ENCODE measurements at regions not wholly inside any gene's neighbourhood (a gene's known extent, or its start where the extent isn't known, plus 50 kb on each side); places are given as distances from the start of the nearest gene placed in this dataset.

DNA sequence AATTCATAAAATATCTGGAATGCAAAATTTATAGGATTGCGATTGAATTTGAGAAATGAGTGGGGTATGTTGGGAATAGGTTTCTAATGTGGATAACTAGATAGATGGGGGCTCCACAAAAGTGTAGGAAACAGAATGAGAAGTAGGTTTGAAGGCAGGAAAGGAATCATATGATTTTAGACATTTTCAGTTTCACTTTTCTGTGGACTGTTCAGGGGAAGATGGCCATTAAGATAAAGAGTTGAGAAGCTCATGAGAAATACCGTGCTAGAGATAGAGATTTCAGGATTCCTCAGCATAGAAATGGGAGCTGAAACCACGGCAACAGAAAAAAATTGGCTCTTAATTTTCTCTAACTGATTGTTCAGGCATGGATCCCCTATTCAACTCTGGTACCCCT is 163.4 kb upstream of the CD180 start:
- Histone ChIP-seq H3K27ac (ENCODE audit: low read length) (no peak overlapping the region), H3K9me3 (ENCODE audit: control insufficient read depth, low read depth, low read length) (no peaks in the 10 kb centered on the region), H3K27me3 (ENCODE audit: control insufficient read depth, insufficient read depth, low read length) (no peaks in the 10 kb centered on the region), H3K4me1 (ENCODE audit: control insufficient read depth, insufficient read depth, low read length) (no peaks in the 10 kb centered on the region), H3K36me3 (ENCODE audit: control insufficient read depth, insufficient read depth, low read length) (no peaks in the 10 kb centered on the region), H3K4me3 (ENCODE audit: low read length) (no peak overlapping the region)
- 100% methylated on average over 1 of the region's 3 CpGs for WGBS (ENCODE audit: insufficient coverage, low lambda C conversion rate)
- DNase-seq = peak in 1 of 2 donors; percentile 43

GRCh38 chr5:67358186-67358585 is 161.6 kb upstream of the CD180 start:
- Histone ChIP-seq H3K9me3 (ENCODE audit: control insufficient read depth, low read depth, low read length) (no peaks in the 10 kb centered on the region), H3K36me3 (ENCODE audit: control insufficient read depth, insufficient read depth, low read length) (no peaks in the 10 kb centered on the region), H3K27me3 (ENCODE audit: control insufficient read depth, insufficient read depth, low read length) (no peaks in the 10 kb centered on the region), H3K27ac (ENCODE audit: low read length) (no peak overlapping the region), H3K4me1 (ENCODE audit: control insufficient read depth, insufficient read depth, low read length) (no peaks in the 10 kb centered on the region), H3K4me3 (ENCODE audit: low read length) (no peak overlapping the region)
- no peak for DNase-seq

GRCh38 chr5:67355120-67355713 is 158.6 kb upstream of the CD180 start:
- no peaks in the 10 kb centered on the region for H3K36me3 ChIP-seq (ENCODE audit: control insufficient read depth, insufficient read depth, low read length)
- no peak overlapping the region for H3K27ac ChIP-seq (ENCODE audit: low read length)
- H3K9me3 ChIP-seq (ENCODE audit: control insufficient read depth, low read depth, low read length) = no peaks in the 10 kb centered on the region
- WGBS (ENCODE audit: insufficient coverage, low lambda C conversion rate) = 80% methylated on average over 5 of the region's 6 CpGs
- H3K4me3 ChIP-seq (ENCODE audit: low read length) = no peak overlapping the region
- no peak for DNase-seq
- no peaks in the 10 kb centered on the region for H3K27me3 ChIP-seq (ENCODE audit: control insufficient read depth, insufficient read depth, low read length)
- no peaks in the 10 kb centered on the region for H3K4me1 ChIP-seq (ENCODE audit: control insufficient read depth, insufficient read depth, low read length)

DNA sequence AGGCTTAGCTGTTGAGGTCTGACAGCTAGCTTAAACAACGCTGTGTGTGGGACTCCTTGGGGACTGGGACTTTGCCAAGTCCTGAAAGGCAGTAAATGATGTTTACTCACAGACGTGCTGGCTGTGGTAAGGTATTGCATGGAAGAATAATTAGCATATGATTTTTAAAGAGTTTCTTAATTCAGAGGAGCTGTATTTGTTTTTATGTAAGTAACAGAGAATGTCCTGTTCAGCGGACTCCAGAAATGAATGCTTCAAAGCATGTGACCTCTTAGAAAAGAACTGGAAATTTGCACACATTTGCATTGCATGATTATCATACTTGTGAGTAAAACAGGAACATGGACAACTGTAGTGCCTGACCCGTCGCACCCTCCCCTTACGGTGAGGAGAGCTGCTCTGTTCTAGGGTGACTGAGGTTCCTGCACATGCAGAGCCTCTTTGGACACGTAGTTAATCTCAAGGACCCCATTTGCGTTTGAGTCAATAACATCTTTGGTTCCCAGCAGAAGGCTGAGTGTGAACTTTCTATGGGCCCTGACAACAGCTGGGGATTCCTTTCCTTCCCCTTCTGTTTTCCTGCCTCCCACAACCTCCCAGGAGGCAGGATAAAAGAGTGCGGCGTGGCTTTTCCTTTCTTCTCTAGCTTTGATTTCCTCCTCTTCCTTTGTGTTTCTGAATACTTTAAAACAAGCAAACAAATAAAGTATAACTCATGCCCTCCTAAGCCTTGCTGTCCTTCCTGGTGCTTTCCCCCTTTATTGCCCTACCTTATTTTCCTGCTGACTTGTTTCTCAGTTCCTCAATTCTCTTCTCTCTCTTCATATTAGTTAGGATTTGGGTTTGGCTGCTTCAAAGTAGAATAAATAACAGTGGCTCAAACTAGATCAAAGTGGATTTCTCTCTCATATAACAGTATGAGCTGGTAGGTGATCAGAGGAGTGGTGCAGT is 157.2 kb upstream of the CD180 start:
- H3K36me3 ChIP-seq (ENCODE audit: control insufficient read depth, insufficient read depth, low read length) = no peaks in the 10 kb centered on the region
- H3K4me3 ChIP-seq (ENCODE audit: low read length) = no peak overlapping the region
- H3K27ac ChIP-seq (ENCODE audit: low read length) = peak overlapping the region; percentile 6
- peak in 1 of 2 donors; percentile 15 for DNase-seq
- no peaks in the 10 kb centered on the region for H3K4me1 ChIP-seq (ENCODE audit: control insufficient read depth, insufficient read depth, low read length)
- H3K27me3 ChIP-seq (ENCODE audit: control insufficient read depth, insufficient read depth, low read length) = no peaks in the 10 kb centered on the region
- H3K9me3 ChIP-seq (ENCODE audit: control insufficient read depth, low read depth, low read length) = no peaks in the 10 kb centered on the region
- 60% methylated on average over 3 of the region's 10 CpGs for WGBS (ENCODE audit: insufficient coverage, low lambda C conversion rate)

DNA sequence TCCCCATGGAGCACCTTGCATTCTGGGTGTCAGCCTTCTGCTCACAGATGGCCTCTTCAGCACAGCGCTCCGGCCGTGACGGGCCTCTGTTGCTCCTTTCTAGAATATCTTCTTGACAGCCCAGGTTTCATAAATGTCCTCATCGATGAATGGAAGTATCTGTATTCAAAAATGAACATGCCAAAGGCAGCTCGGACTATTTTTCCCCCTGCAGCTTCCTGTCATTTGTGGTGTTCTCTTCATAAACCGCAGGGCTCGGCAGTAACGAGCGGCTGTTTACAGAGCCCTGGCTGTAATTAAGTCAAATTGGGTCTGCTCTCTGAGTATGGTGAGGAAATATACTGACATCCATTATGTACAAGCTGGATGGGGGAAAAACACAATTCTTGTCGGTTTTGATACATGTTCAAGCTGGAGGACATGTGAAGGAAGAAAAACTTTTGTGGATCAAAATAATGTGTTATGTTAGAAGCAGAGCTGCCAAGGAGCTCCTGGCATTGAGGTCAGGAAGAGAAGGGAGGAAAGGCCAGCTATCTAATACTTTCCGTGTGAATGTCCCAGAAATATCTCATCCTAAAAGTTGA is 154.1 kb upstream of the CD180 start:
- Histone ChIP-seq H3K27ac (ENCODE audit: low read length) (no peak overlapping the region), H3K4me3 (ENCODE audit: low read length) (no peak overlapping the region), H3K27me3 (ENCODE audit: control insufficient read depth, insufficient read depth, low read length) (no peaks in the 10 kb centered on the region), H3K36me3 (ENCODE audit: control insufficient read depth, insufficient read depth, low read length) (no peaks in the 10 kb centered on the region), H3K4me1 (ENCODE audit: control insufficient read depth, insufficient read depth, low read length) (no peaks in the 10 kb centered on the region), H3K9me3 (ENCODE audit: control insufficient read depth, low read depth, low read length) (peaks cover 3% of the 10 kb centered on the region)
- DNase-seq = peak in 1 of 2 donors; percentile 12
- no CpG with 5 or more reads among the region's 12 CpGs for WGBS (ENCODE audit: insufficient coverage, low lambda C conversion rate)

- H3K27ac ChIP-seq (ENCODE audit: low read length) = no peak overlapping the region
- H3K27me3 ChIP-seq (ENCODE audit: control insufficient read depth, insufficient read depth, low read length) = no peaks in the 10 kb centered on the region
- no peak overlapping the region for H3K4me3 ChIP-seq (ENCODE audit: low read length)
- H3K4me1 ChIP-seq (ENCODE audit: control insufficient read depth, insufficient read depth, low read length) = no peaks in the 10 kb centered on the region
- peaks cover 4% of the 10 kb centered on the region for H3K9me3 ChIP-seq (ENCODE audit: control insufficient read depth, low read depth, low read length)
- WGBS (ENCODE audit: insufficient coverage, low lambda C conversion rate) = no CpG with 5 or more reads among the region's 5 CpGs
- no peak for DNase-seq
- H3K36me3 ChIP-seq (ENCODE audit: control insufficient read depth, insufficient read depth, low read length) = no peaks in the 10 kb centered on the region
Measured at GRCh38 chr5:67350185-67350584, 153.6 kb upstream of the CD180 start.

DNA sequence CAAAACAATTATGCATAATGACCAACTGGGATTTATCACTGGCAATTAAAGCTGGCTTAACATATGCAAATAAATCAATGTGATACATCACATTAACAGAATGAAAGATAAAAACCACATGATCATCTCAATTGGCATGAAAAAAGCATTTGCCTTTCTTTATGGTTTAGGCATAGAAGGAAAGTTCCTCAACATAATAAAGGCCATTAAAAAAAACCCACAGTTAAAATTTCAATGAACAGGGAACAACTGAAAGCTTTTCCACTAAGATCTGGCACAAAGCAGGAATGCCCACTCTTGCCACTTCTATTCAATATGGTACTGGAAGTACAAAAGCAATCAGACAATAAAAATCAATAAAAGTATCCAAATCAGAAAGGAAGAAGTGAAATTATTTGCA is 151.2 kb upstream of the CD180 start:
- Histone ChIP-seq H3K27ac (ENCODE audit: low read length) (no peak overlapping the region), H3K27me3 (ENCODE audit: control insufficient read depth, insufficient read depth, low read length) (no peaks in the 10 kb centered on the region), H3K4me3 (ENCODE audit: low read length) (no peak overlapping the region), H3K36me3 (ENCODE audit: control insufficient read depth, insufficient read depth, low read length) (no peaks in the 10 kb centered on the region), H3K4me1 (ENCODE audit: control insufficient read depth, insufficient read depth, low read length) (no peaks in the 10 kb centered on the region), H3K9me3 (ENCODE audit: control insufficient read depth, low read depth, low read length) (peaks cover 9% of the 10 kb centered on the region)
- DNase-seq = no peak

- Histone ChIP-seq H3K9me3 (ENCODE audit: control insufficient read depth, low read depth, low read length) (peaks cover 9% of the 10 kb centered on the region), H3K4me3 (ENCODE audit: low read length) (no peak overlapping the region), H3K4me1 (ENCODE audit: control insufficient read depth, insufficient read depth, low read length) (no peaks in the 10 kb centered on the region), H3K27me3 (ENCODE audit: control insufficient read depth, insufficient read depth, low read length) (no peaks in the 10 kb centered on the region), H3K27ac (ENCODE audit: low read length) (no peak overlapping the region), H3K36me3 (ENCODE audit: control insufficient read depth, insufficient read depth, low read length) (no peaks in the 10 kb centered on the region)
- DNase-seq = no peak
- 100% methylated on average over 2 of the region's 2 CpGs for WGBS (ENCODE audit: insufficient coverage, low lambda C conversion rate)
Measured at GRCh38 chr5:67346611-67347010, 150.0 kb upstream of the CD180 start.

- H3K27me3 ChIP-seq (ENCODE audit: control insufficient read depth, insufficient read depth, low read length) = no peaks in the 10 kb centered on the region
- WGBS (ENCODE audit: insufficient coverage, low lambda C conversion rate) = no CpG with 5 or more reads among the region's 2 CpGs
- H3K4me1 ChIP-seq (ENCODE audit: control insufficient read depth, insufficient read depth, low read length) = no peaks in the 10 kb centered on the region
- no peak overlapping the region for H3K4me3 ChIP-seq (ENCODE audit: low read length)
- no peak overlapping the region for H3K27ac ChIP-seq (ENCODE audit: low read length)
- H3K36me3 ChIP-seq (ENCODE audit: control insufficient read depth, insufficient read depth, low read length) = no peaks in the 10 kb centered on the region
- no peak for DNase-seq
- peaks cover 9% of the 10 kb centered on the region for H3K9me3 ChIP-seq (ENCODE audit: control insufficient read depth, low read depth, low read length)
Measured at GRCh38 chr5:67344870-67345269, 148.3 kb upstream of the CD180 start.

DNA sequence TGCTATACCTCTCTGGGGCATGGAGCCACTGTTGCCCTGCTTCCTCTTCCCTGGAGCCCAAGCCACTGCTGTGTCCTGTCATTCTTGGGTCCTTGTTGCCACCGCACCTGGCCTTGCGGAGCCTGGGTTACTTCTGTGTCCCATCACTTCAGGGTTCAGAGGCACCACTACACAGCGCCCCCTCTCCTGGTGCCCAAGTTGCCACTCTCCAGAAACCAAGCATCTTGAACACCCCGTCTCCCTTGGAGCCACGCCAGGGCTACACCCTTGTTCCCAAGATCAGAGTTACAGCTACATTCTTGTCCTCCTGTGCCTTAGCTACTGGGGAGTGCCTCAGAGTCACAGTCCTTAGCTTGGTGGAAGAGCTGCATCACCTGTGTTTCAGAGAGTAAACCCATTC is 147.2 kb upstream of the CD180 start:
- Histone ChIP-seq H3K9me3 (ENCODE audit: control insufficient read depth, low read depth, low read length) (peaks cover 9% of the 10 kb centered on the region), H3K4me1 (ENCODE audit: control insufficient read depth, insufficient read depth, low read length) (no peaks in the 10 kb centered on the region), H3K36me3 (ENCODE audit: control insufficient read depth, insufficient read depth, low read length) (no peaks in the 10 kb centered on the region), H3K27me3 (ENCODE audit: control insufficient read depth, insufficient read depth, low read length) (no peaks in the 10 kb centered on the region), H3K27ac (ENCODE audit: low read length) (no peak overlapping the region), H3K4me3 (ENCODE audit: low read length) (no peak overlapping the region)
- DNase-seq = no peak
- WGBS (ENCODE audit: insufficient coverage, low lambda C conversion rate) = no CpG with 5 or more reads among the region's 5 CpGs

Data from large intestine (tissue), 3 donors.